ENCODE measurements at regions not wholly inside any gene's neighbourhood (a gene's known extent, or its start where the extent isn't known, plus 50 kb on each side); places are given as distances from the start of the nearest gene placed in this dataset.
A peak's percentile ranks its signal among the peaks of the same experiment; 100 is the strongest.

GRCh38 chr1:203926025-203926540 is 64.7 kb downstream of the SNRPE start:
- DNase-seq (ENCODE audit: low spot score), result no peak

DNA sequence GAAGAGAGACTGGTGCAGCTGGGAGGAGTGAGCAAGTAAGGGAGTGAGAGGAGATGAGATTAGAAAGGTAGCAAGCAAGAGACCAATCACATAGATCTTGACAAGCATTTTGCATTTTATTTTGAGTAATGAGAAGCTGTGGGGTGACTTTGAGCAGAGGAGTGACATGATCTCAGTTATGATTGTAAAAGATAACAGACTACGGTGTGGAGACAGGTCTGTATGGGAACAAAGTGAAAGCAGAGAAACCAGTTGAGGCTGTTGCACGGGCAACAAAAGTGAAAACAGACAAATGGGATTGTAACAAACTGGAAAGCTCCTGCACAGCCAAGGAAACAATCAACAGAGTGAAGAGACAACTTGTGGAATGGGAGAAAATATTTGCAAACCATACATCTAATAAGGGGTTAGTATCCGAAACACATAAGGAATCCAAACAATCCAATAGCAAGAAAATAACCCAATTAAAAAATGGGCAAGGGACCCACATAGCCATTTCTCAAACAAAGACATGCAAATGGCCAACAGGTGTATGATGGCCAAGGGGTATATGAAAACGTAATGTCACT is 68.4 kb downstream of the SNRPE start:
- no peak for DNase-seq (ENCODE audit: low spot score)

DNA sequence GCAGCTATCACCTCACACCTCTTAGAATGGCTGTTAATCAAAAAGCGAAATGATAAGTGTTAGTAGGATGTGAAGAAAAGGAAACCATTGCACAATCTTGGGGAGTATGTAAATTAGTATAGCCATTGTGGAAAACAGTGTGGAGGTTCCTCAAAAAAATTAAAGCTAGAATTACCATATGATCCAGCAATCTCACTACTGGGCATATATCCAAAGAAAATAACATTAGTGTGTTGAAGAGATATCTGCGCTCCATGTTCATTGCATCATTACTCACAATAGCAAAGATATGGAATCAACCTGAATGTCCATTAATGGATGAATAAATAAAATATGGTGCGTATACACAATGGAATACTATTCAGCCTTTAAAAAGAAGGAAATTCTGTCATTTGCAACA is 68.9 kb downstream of the SNRPE start:
- DNase-seq (ENCODE audit: low spot score), result no peak

DNA sequence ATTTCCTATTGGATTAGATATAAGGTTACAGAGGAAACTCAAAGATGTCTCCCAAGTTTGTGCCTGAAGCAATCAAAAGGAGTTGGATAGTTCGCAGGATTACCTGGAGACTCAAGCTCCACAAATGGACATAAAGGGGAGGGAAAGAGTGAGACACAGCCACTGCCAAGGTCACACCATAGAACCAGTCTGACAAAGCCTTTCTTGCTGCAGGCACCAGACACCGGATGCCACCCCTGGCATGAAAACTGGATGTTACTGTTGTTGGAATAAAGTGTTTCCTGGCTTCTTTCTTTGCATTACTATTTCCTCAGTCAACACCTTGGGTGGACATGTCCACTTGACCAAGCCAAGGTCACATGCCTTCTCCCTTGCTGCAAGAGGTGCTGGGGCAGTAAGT is 70.6 kb downstream of the SNRPE start:
- DNase-seq (ENCODE audit: low spot score), result no peak

- DNase-seq (ENCODE audit: low spot score), result no peak
These were observed 71.2 kb downstream of the SNRPE start for GRCh38 chr1:203932556-203932955.

DNA sequence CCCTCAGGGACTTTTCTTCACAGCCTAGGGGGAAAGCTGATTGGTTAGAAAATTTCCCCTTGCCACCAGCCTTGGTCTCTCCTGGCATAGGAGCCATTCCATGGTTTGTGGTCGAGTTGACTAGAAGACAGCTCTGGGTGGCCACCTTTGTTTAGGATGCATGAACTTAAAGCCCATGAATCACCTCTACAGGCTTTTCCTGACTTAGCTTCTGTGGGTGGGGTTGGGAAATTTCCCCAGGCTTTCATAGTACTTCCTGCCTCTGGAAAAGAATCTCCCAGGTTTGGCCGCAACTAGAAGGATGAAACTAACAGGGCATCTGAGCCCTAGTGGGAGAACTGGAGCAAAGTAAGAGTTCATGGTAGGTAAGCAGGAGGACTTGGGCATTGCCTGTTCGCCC is 72.6 kb downstream of the SNRPE start:
- DNase-seq (ENCODE audit: low spot score), result no peak

DNA sequence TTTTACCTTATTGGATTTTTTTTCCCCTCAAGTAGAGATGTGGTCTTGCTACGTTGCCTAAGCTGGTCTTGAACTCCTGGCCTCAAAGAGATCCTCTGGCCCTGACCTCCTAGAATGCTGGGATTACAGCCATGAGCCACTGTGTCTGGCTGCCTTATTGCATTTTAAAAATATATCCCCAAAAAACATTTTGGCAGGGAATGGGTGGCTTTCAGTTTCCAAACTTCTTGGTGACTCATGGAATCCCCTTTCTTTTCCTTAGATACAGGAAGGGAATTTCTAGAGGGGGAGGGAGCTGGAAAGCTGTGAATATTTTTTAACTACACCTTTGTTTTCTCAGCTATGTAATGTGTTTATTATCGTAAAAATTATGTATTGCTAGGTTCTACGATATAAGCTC is 73.3 kb downstream of the SNRPE start:
- no peak for DNase-seq (ENCODE audit: low spot score)

GRCh38 chr1:203935321-203935720 is 73.9 kb downstream of the SNRPE start:
- DNase-seq (ENCODE audit: low spot score), result no peak

DNA sequence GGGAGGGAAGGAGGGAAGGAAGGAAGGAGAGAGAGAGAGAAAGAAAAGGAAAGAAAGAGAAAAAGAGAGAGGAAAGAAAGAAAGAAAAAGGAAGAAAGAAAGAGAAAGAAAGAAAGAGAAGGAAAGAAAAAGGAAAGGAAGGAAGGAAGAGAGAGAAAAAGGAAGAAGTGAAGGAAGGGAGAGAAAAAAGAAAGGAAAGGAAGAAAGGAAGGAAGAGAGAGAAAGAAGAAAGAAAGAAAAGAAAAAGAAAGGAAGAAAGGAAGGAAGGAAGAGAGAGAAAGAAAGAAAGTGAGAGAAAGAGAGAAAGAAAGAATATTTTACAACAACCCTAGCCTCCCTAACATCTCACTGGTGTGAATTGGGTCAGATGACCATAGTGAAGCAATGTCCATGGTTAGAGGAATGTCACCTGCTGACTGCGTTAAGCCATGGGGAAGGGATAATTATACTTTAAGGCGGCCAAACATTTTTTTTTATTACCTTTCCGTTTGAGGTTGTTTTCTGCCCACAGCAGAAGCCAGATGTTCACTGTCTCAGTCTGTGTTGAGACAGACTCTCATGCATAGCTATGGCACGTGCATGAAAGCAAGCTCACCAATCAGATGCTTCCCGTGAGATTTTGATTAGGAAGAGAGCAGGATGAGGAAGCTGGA is 76.4 kb downstream of the SNRPE start:
- no peak for DNase-seq (ENCODE audit: low spot score)

DNA sequence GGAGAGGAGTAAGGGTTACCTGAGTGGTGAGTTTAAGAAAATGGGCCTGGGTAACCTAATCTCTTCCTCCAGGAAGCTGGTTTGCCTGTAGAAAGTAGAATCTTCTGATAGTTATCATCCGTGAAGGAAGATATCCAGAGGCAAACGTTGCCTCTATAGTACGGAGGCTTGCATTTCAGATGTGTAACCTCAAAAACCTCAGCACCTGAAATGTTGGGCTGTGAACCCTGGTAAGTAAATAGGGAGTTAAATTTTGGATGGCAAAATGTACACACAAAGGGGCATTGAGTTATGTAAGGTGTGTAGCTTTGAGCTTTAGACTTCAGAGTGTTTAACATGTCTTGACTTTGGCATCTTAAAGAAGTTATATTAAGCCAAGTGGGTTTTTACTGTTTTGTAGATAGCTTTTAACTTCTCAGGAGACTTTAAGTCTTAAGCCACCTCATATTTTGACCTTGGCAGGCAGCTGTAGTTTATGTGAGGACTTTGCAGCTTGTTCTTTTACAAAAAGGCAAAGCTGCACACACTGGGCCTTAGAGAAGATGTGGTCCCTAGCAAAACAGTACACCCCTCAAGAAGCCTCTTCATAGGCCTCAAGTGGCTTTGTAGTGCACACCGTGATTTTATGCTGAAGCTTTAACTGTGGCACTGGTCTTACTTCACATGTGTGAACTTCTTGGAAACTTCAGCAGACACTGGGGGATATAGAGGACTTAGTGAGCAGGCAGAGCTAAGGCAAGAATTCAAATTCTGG is 83.4 kb downstream of the SNRPE start:
- DNase-seq (ENCODE audit: low spot score), result no peak

DNA sequence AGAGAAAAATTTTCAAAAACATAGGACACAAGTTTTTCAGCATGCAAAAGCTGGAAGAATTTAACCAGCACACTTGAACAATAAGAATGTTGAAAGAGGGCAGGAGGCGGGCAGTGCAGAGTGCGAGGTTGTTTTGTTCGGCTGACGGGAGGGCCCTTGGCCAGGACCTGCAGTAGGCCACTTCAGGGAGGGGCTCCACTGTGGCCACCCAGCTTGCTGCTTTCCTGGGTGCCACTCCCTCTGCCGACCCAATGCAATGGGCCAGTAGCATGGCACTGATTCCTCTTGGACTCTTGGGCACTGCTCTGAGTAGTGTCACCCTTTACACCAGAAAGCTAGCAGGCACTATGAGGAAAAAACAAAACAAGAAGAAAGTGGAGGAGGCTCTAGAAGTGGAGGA is 92.9 kb downstream of the SNRPE start:
- no peak for DNase-seq (ENCODE audit: low spot score)

DNA sequence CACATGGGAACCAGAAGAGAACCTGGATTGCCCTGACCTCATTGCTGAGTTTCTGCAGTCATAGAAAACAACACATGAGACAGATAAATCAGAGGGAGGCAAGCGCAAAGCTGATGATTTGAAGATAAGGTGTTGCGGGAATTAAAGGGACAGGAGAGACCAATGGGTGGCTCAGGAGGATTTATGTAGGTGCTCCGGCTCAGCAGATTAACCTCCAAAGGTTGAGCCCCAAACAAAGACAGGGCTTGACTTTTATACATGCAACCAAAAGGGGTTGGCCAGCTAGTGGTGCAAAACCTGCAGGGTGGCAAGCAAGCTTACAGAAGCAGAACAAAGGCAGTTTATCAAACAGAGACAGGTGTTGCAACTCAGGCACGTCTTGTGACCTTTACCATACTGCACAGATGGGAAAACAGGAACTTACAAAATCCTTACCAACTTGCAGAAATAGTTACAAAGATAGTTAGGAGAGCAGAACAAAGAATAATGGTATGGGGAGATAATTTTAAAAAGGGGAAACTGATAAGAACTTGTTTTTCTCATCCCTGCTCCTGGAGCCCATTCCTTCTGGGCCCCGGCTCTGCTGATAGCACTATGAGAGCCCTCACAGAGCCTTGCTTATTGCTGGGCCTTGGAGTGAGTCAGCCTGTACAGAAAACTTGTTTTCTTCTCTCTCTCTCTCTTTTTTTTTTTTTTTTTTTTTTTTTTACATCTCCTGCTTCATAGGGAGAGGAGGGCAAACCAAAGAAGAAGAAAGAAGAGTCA is 93.6 kb downstream of the SNRPE start:
- DNase-seq (ENCODE audit: low spot score), result no peak

DNA sequence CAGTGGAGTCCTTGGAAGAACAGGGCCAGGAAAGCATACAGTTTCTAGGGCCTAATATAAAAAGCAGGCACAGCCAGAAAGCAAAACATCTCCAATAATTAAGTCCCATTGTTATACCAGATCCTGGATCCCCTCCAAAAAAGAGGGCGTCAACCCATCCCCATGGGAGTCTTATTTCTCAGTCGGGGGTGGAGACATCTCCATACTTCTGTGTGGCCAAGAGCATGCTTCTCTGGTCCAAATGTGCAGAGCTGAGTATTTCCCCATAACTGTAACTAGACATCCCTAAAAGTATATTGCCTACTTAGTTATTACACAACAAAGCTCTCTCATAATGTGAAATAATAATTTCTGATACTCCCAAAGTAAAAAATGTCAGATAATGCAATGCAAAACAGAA is 104.2 kb upstream of the SOX13 start:
- DNase-seq (ENCODE audit: low spot score), result no peak

DNA sequence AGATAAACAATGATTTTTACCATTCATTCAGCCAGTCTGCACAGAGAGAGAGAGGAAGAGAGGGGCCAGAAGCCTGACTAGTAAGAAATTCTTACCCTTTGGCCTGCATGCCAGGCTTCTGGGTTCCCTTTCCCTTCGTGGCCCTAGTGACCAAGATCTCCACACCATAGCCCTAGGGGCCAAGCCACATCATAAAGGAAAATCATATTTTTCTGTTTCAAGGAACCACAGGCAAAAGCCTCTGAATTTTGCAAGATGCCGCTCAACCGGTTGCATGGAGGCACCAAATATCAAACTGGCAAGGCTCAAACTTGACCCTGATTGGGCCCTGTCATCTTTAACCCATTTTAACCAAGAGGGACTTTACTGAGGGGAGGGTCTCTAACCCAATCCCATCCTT is 103.1 kb upstream of the SOX13 start:
- no peak for DNase-seq (ENCODE audit: low spot score)

DNA sequence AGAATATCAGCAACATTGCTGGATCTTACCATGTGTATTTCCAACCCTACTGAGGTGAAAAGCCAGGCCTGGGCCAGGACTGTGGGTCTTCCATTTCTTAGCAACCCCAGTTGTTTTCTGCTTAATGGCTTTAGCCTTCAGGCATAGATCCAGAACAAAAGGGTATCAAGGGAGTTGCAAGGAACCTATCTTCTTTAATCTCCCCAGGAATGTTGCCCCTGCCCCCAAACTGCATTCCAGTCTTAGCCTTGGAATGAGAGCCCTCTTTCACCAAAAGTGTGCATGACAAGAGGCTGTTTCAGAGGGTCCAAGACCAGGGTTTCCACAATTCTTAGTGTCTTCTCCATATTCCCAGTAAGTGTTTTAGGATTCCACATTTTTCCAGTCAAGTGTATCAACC is 87.9 kb upstream of the SOX13 start:
- DNase-seq (ENCODE audit: low spot score), result no peak

- DNase-seq (ENCODE audit: low spot score), result no peak
These were observed 87.2 kb upstream of the SOX13 start for GRCh38 chr1:203985676-203986075.

- DNase-seq (ENCODE audit: low spot score), result no peak
These were observed 85.9 kb upstream of the SOX13 start for GRCh38 chr1:203986887-203987461.

- peak; percentile 14 for DNase-seq (ENCODE audit: low spot score)
These were observed 82.8 kb upstream of the SOX13 start for GRCh38 chr1:203990118-203990517.

GRCh38 chr1:203992440-203992839 is 80.5 kb upstream of the SOX13 start:
- no peak for DNase-seq (ENCODE audit: low spot score)

DNA sequence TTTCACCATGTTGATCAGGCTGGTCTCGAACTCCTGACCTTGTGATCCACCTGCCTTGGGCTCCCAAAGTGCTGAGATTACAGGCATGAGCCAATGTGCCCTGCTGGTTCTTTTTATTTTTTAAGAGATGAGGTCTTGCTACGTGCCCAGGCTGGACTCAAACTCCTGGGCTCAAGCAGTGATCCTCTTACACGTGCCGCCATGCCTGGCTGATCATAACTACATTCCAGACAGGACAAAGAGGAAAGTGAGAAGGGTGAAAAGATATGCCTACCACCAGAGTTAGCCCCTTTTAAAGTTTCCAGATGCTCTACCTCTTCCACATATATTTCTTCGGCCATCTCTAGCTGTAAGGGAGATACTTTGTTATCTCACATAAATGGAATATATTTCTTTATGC is 79.7 kb upstream of the SOX13 start:
- no peak for DNase-seq (ENCODE audit: low spot score)

DNA sequence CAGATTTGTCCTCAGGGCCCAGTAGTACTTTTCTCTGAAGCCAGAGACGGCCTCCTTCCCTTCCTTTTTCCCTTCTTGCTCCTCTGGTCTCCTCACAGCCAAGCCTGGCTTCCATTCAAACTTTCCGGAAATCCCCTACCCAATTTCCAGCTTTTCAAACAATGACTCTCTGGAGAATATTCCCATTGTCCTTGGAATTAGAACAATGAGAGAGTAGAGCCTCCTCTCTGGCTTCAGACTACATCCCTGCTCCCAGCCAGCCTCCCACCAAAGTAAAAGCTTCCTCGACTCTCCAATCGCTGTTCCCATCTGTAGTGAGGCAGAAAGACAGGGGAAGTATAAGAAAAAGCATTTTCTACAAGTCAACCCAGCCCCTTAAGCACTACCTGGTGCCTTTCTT is 77.7 kb upstream of the SOX13 start:
- no peak for DNase-seq (ENCODE audit: low spot score)

DNA sequence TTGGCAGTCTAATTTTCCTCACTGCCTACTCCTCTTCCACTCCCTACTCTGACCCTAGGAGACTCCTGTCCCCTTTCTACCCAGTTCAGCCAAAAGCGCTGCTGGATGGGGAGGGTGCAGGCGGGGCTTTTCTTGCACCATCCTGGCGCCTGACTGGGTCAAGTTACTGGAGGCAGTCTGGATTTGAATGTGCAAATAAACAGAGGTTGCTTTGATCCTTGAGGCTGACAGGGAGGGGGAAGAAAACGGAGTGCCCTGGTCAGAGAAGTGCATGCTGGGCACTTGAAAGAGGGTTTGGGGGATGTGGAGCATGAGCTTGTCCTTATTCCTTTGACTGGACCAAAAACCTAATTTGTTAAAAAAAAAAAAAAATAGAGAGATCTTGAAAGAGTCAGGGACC is 76.8 kb upstream of the SOX13 start:
- no peak for DNase-seq (ENCODE audit: low spot score)

All from LoVo (cell line).